ENCODE measurements at regions not wholly inside any gene's neighbourhood (a gene's known extent, or its start where the extent isn't known, plus 50 kb on each side); places are given as distances from the start of the nearest gene placed in this dataset.
"Not testable (repeated sequence)": the region's sequence is repeated elsewhere in the genome, so short reads cannot be mapped to it uniquely, and the experiment has no call there.

GRCh38 chr3:181609030-181609767 is 102.5 kb upstream of the SOX2 start:
- DNase-seq (ENCODE audit: low spot score): no peak
- FAIRE-seq: no peak

DNA sequence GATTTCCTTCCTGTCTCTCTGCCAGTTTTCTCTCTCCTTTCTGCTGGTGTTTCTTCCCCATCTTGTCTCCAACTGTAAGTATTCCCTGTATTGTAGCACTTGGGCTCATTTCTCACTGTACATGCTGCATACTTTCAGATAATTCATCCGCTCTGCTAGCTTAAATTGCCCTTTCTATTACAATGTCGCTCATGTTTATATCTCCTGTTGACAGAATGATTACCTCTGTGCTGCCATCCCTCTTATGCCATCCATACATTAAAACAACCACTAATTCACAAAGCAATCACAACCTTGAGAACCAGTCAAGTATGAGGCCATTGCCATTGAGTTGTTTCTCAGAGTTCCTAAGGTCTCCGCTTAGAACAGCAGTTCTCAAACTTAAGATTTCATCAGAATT is 107.5 kb upstream of the SOX2 start:
- FAIRE-seq: no peak
- DNase-seq (ENCODE audit: low spot score): no peak

DNA sequence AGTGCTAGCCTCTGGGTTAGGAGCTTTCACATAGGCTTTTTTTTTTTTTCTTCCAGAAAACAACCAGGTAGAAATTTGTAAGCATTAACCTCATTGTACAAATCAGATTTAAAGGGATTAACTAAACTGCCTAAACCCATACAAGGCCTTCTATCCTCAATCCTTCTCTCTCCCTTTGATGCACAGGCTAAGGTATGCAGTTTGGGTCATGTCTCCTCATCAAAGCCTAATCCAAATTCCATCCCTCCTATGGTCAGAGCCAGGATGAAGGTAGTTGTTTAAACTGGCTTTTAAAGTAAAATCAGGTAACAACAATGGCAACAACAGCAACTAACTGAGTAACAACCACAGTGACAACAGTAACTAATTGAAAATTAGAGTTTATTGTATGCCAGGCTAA is 115.6 kb upstream of the SOX2 start:
- no peak for FAIRE-seq

GRCh38 chr3:181590939-181591338 is 120.8 kb upstream of the SOX2 start:
- FAIRE-seq: not testable (repeated sequence)

More for the DNA sequence above, 115.6 kb upstream of the SOX2 start:
- no peak for DNase-seq (ENCODE audit: low spot score)

DNA sequence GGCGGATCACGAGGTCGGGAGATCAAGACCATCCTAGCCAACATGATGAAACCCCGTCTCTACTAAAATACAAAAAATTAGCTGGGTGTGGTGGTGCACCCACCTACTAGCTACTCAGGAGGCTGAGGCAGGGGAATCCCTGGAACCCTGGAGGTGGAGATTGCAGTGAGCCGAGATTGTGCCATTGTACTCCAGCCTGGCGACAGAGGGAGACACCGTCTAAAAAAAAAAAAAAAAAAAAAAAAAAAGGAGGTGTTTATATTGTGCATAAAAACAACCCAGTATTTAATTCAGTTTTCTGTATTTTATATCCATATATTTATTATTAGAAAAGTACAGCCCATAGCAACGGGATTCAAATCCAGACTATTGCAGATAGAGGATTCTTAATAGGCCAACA is 129.1 kb upstream of the SOX2 start:
- FAIRE-seq (no peak), DNase-seq (ENCODE audit: low spot score) (no peak)

More at GRCh38 chr3:181590939-181591338, 120.8 kb upstream of the SOX2 start:
- not testable (repeated sequence) for DNase-seq (ENCODE audit: low spot score)

DNA sequence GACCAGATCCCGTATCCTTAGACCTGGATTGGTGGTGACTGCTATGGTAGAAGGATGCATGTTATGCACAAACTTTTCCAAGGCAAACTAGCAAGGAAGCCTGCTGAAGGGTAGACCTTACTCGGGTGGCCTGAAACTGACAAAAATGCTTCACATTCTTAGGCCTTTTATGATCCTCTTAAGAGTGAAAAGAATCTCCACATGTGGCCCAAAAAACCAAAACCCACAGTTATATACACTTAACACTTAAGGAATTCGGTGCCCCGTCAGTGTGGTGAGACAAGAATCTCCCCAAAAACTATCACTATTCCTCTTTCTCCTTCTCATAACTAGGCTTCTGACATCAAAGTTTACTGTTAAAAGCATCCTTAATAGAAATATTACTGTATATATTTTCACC is 130.1 kb upstream of the SOX2 start:
- FAIRE-seq (no peak), DNase-seq (ENCODE audit: low spot score) (no peak)

DNA sequence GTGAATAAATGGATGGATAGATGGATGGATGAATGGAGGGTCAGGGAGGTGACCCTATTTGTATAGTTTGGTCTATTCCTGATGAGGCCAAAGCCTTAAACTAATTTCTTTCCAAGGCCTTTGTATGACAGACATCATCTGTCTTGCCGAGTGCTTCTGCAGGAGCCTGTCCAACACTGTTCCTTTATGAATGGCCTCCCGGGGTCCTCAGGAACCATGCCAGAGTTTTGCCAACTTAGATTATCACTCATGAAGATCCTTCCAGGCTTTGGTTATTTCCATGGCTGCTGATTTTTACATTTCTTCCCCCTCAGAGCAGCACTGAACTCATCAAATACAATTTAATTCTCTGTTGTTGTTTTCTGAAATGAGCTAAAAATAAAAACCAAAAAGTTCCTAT is 133.0 kb upstream of the SOX2 start:
- FAIRE-seq (no peak), DNase-seq (ENCODE audit: low spot score) (no peak)

DNA sequence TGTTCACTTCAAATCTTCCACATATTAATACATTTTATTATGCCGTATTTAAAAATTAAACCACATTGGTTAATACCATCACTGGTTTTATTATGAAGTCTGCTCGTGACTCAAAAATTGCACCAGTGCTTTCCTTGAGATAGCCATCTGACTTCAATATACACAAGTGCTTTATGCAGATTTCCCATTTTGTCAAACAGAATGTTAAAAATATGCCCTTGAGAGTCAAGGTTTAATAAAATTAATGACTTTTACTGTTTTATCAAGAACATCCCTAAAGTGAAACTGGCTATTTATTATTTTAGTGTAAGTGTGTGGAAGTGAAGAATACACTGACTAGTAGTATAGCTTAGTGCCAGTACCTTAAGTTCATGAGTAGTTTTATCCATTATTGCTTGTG is 139.3 kb upstream of the SOX2 start:
- no peak for DNase-seq (ENCODE audit: low spot score)
- no peak for FAIRE-seq

DNA sequence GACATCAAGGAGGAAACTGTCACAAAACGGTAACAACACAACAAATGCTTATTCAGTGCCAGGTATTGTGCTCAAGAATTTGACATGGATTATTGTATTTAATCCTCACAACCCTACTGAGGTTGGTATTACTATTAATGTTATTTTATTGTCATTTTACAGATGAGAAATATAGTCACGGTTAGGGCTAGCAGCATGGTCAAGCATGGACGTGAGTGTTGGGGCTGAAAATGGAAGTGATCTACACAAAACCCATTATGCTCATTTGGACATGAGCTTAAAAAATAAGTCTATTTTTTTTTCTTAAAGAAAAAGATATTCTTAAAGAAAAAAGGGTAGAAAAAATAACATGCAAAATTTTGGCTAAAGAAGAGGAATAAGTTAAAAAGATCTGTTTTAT is 141.3 kb upstream of the SOX2 start:
- DNase-seq (ENCODE audit: low spot score) (no peak), FAIRE-seq (no peak)

DNA sequence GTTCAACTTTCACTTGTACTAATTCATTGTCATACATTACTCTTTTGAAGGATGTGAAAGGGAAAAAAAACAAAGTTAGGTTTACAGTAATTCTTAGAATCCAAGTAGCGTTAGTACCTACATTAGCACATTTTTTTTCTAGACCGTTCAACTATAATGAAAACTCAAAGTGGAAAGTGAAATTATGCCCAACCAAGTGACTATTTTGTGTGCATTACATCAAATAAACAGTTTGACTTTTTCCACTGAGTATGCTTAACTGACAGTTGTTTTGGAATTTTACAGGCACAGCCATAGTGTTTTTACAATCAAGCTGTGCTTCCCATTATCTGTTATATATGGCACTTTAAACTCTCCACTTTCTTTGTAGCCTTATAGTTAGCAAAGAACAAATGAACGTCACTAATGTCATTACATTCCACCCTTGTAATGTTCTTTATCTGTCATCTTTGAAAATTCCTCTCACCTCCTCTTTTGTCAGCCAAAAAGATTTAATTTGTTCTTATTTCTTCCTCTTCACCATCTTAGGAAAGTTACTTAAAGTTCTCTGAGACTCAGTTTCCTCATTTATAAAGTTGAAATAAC is 142.3 kb upstream of the SOX2 start:
- DNase-seq (ENCODE audit: low spot score) (no peak), FAIRE-seq (no peak)

DNA sequence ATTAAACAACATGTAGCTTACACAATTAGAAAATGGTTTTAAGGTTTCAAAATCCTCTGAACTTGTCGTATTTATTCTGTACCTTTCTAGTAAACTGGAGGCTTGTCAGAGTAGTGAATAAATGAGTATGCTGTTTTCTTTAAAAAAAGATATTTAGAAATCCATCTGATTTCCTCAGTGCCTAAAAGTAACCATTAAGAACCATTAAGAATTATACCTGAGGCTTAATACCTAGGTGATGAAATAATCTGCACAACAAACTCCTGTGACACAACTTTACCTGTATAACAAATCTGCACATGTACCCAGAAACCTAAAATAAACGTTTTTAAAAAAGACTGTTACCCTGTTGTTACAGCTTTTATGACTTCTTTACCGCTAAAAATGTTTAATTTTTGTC is 143.0 kb upstream of the SOX2 start:
- no peak for FAIRE-seq

DNA sequence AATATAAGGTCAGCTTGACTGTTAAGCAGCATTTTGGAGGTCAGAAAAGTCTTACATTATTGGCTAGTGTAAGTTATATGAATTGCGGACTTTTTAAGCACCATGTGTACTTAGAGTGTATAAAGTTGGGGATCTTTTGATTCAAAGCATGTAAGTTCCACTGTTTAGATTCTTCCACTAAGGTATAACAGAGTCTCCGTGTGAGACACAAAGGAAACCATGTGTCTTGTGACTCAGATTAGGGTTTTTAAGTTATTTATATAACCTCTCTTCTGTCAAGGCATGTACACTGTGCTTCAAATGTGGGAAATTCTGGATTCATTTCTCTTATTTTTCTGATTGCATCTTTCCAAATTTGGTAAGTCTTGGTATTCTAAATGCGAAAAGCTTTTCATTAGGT is 143.5 kb upstream of the SOX2 start:
- DNase-seq (ENCODE audit: low spot score): no peak
- no peak for FAIRE-seq

More for the DNA sequence above, 143.0 kb upstream of the SOX2 start:
- no peak for DNase-seq (ENCODE audit: low spot score)

GRCh38 chr3:181567311-181568075 is 144.2 kb upstream of the SOX2 start:
- FAIRE-seq (no peak), DNase-seq (ENCODE audit: low spot score) (no peak)

DNA sequence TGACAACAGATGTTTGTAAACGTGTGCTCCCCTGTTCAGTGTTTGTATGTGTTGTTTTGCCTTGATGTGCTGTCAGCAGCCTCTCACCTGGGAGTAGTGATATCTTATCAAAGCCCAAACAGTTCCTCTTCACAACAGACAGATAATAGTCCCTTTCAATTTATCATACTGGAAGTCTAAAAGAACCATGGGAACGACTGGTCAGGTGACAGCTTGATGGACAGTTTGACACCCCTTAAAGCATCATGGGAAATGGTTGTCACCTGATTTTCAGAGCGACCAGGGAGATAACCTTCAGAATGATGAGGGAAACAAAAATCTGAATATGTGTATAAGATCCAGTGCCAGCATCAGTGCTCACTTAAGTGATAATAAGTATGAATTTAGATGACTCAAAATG is 146.3 kb upstream of the SOX2 start:
- DNase-seq (ENCODE audit: low spot score): no peak
- no peak for FAIRE-seq

- DNase-seq (ENCODE audit: low spot score) (no peak), FAIRE-seq (no peak)
Measured at GRCh38 chr3:181564222-181564621, 147.5 kb upstream of the SOX2 start.

DNA sequence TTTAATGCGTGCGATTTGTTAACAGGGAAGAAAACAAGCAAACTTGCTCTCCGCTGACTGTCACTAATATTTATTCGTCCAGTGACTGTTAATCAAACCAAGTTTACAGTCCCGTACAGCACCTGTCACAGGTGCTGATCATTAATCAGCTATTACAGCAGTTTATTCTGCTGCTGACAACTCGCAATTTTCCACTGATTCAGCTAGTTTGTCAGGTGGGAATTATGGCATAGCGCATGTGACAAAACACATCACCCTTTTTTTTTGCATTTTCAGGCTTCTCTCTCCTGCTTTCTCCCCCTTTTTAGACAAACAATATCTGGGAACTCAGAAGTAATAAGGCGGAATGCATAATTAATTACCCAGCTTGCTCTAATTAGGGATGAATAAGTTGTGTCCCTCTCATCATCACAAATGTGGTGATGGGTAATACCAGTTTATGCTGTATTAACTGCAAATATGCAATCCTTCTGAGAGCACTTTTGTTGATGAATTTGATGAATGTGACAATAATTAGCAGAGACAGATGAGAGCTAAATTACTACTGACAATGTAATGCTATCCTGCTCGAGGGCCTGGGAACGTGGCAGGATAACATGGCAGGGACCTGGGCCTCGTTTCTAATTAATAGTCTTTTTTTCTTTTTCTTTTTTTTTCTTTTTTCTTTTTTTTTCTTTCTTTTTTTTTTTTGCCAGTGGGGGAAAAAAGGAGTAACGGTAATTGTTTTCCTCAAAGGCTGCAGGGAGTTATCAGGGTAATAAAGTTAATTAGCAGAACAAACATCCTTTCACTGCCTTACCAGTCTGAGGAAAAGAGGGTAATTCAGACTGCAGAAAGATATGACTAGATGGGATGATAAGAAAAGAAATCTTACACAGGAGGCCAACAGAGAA is 150.3 kb upstream of the SOX2 start:
- no peak for FAIRE-seq
- no peak for DNase-seq (ENCODE audit: low spot score)

DNA sequence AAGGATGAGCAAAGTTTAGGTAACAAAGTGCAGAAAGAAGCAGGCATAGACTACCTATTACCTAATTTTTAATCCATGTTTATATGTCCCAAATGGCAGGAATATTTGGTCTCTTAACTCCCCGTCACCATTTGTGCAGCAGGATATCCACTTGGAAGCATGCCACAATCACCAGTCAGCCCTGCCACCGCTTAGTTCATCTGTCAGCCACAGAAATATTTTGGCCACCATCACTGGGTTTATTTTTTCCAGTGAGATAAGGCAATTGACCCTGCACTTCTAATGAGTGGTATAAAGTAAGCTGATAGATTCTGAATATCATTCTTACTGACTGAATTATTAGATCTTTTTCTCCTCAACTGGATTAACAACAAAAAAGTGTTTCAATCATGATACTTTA is 152.9 kb upstream of the SOX2 start:
- DNase-seq (ENCODE audit: low spot score): no peak
- no peak for FAIRE-seq

GRCh38 chr3:181555681-181556080 is 156.0 kb upstream of the SOX2 start:
- FAIRE-seq: no peak
- DNase-seq (ENCODE audit: low spot score): no peak

DNA sequence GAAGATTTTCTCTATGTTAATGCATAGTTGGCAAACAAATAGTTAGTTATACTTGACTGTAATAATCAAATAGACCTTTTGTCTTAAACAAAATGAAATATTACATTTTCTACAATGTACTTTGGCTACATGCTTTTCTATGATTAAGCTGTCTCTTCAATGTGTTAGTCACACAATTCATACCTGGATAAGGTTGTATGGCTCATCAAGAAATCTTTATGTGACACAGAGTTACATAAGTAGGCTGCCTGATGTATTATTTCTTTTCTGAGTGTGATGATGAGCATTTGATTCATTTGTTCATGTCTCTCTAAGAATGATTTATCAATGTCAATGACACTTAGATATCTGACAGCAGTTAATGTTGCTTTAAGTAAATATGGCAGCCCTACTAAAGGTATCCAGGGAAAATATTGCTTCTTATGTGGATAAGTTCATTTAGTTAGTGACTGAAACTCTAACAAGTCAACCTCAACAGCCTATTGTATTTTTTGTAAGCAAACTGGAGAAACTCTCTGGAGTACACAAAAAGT is 157.4 kb upstream of the SOX2 start:
- no peak for FAIRE-seq

GRCh38 chr3:181549266-181549665 is 162.5 kb upstream of the SOX2 start:
- FAIRE-seq (no peak), DNase-seq (ENCODE audit: low spot score) (no peak)

More for the DNA sequence above, 157.4 kb upstream of the SOX2 start:
- DNase-seq (ENCODE audit: low spot score): no peak

- no peak for FAIRE-seq
- DNase-seq (ENCODE audit: low spot score): no peak
Measured at GRCh38 chr3:181541414-181541813, 170.3 kb upstream of the SOX2 start.

Data from RCC 7860 (cell line).